NOMO-1 (cell line): ENCODE measurements at regions not wholly inside any gene's neighbourhood (a gene's known extent, or its start where the extent isn't known, plus 50 kb on each side); places are given as distances from the start of the nearest gene placed in this dataset.

Source experiments
- DNase-seq, 2 experiments: peaks; one replicate each; lab custom pipeline; 2025; ENCODE audit not compliant: unreplicated experiment in 2 of 2; lab: John Stamatoyannopoulos, UW

- no peak for DNase-seq
Observed at GRCh38 chr4:10336471-10336870, 120.8 kb downstream of the ZNF518B start.

DNA sequence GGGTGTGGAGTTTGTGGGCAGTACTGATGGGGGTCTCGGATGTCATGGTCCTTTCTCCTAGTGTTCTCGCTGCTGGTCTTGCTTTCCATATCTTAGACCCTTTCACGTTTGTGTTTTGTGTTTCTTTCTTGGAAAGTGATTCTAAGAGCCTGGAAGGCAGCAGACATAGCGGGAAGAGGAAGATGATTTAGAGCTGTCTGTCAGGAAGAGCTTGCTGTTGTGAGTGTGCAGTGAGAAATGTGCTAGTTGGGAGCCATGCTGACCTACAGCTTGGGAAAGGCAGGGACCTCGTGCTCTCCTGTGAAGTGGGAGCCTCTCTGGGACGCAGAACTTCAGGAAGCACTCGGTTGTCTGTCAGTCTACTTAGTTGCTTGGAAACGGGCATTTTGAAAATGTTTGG, 122.2 kb downstream of the ZNF518B start:
- DNase-seq: no peak

DNA sequence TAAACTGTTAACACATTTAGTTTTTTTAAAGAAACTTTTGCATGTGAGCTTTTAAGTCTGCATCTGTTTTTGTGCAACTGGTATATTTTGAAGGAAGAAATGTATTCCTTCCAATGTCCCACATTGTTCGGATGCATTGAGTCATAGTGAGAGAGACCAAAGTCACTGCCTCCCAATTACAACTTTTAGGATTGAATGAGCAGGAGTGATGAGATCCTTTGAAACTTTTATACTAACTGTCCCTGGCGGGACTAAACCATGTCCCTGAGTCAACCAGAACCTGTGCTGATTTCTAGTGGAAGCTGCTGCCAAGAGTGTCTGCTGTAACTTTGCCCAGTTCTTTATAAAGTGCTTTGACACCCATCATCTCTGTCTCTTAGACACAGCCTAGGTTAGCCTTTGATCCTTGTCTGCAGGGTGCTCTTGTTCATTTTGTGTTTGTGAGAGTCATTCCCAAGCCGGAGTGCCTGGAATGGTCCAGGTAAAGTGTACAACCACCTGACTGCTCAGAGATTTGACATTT, 122.7 kb downstream of the ZNF518B start:
- DNase-seq: no peak

GRCh38 chr4:10333942-10334341, 123.3 kb downstream of the ZNF518B start:
- DNase-seq: no peak

DNA sequence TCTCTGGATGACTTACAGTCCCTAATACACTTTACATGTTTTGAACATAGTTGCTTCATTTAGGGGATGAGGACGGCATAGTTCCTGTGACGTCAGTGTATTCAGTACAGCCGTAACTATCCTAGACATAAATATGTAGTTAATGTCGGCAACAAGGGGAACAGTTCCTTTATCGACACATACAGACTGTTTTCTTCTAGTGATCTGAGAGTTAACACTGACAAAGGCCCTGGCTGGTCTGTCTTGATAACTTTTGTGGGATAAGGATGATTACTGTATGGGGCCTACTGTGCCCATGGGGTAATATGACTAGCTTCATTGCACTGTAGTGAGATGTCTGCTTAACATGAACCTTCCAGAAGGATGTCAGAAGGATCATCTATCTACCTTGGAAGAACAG, 131.2 kb downstream of the ZNF518B start:
- no peak for DNase-seq

GRCh38 chr4:10321931-10322330, 135.3 kb downstream of the ZNF518B start:
- no peak for DNase-seq

DNA sequence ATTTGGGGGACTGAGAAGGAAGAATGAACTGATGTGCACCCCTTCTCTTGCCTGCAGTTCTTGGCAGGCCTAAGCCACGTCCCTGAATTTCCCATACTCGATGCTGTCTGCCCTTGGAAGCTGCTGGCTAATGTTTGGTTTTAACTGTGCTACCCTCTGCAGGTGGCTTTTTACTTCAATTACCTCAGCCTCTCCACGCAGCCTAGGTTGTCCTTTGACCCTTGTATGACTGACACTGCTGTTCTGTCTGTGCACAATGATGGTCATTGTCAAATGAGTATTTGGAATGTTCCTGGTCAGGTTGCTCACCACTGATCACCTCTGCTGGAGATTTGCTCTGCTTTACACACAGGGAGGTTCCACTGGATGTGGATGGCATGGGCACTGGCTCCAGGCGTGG, 137.1 kb downstream of the ZNF518B start:
- no peak for DNase-seq

DNA sequence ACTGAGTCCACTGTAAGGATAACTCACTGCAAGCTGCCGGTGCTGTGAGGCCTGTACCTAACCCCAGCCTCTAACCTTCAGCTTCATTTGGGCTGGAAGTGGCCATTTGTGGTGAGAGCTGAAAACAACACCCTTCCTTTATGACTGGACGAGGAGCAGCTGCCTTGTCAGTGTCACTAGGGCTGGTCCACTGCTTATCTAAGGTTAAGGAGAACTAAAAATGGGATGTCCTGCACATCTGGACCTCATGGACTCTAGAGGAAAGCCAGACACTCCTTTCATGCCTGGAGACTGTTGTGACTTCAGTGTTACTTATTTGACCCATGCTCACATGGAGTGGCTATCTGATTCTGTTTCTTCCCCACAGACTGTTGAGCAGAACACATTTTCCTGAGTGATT, 139.9 kb downstream of the ZNF518B start:
- DNase-seq: no peak

DNA sequence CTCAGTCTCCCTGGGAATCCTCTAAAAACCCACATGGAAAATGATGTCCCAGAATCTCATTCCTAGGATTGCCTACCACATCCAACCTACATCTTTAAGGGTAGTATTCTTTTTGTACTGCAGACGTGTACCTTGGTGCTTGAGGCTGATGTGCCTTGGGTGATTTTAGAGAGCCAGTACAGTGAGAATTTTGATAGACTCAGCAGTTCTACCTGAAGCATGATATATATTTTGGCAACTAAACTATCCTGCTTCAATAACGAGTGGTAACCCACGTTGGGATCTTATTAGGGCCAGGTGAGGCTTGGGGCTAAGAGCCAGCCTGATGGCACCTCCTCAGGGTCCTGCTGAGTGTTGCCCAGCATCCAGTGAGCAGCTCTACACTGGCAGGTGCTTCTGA, 140.4 kb downstream of the ZNF518B start:
- no peak for DNase-seq

GRCh38 chr4:10315638-10316037, 141.6 kb downstream of the ZNF518B start:
- no peak for DNase-seq

- DNase-seq: no peak
Observed at GRCh38 chr4:10312568-10312967, 144.7 kb downstream of the ZNF518B start.

DNA sequence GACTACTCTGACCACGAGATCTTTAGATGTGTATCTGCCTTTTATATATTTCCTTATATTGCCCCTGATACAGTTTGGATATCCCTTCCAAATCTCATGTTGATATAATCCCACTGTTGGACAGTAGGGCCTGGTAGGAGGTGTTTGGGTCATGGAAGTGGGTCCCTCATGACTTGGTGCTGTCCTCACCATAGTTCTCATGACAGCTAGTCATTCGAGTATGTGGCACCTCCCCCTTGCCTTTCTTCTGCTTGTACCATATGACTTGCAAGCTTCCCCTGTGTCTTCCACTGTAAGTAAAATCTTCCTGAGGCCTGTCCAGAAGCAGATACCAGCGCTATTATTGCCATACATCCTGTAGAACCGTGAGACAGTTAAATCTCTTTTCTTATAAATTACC, 145.3 kb downstream of the ZNF518B start:
- DNase-seq: no peak

- DNase-seq: no peak
Observed at GRCh38 chr4:10305816-10306215, 151.4 kb downstream of the ZNF518B start.

GRCh38 chr4:10303291-10303690, 153.9 kb downstream of the ZNF518B start:
- no peak for DNase-seq

DNA sequence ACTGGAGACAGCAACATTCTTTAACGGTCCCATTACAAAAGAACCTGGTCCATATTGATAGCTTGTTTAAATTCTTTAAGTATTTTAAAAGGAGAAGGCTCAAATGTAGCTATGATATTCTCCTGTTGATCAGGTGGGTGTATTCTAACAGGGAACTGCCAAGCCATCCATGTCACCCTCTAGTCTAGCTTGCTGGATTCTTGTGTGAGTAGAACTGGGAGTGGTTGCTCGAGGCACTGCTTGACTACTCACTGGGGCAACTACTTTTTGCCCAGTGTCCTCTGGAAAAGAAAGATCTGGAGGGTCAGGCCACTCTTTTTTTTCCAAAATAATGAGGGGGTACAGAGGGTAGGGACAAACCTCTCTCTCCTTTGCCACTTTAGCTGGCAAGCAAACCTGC, 155.1 kb downstream of the ZNF518B start:
- no peak for DNase-seq

DNA sequence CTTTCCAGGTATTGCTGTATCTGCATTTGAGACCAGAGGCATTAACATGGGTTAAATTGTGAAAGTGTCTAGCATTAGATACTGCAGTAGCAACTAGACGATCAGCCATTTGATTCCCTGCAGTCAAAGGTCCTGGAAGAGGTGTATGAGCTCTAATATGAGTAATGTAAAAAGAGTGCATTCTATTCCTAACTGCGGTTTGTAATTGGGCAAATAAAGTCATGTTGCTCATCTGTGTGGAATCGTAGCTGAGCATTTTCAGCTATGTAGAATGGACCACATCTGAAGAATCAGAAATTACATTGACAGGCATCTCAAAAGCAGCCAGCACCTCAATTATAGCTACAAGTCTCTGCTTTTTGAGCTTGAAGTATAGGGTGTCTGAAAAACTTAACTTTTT, 157.6 kb downstream of the ZNF518B start:
- DNase-seq: no peak

GRCh38 chr4:10298681-10299080, 158.5 kb downstream of the ZNF518B start:
- DNase-seq: no peak

DNA sequence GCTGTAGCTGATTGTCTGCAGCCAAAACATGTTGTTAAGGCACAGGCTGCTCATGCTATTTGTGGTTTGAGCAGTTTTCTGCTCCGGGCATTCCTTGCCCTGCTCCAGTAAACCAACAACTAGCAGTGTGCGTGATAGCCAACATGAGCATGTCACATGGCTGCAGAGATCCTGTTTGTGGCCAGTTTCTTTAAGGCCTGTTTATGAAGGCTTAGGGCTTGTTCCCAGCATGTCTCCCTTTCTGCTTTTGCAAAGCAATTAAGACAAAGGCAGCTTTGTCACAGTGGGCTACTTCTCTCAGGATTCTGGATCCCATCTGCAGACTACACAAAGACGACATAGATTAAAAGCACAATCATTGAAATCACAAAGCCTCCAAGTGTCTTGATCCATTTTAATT, 160.5 kb downstream of the ZNF518B start:
- DNase-seq: no peak

DNA sequence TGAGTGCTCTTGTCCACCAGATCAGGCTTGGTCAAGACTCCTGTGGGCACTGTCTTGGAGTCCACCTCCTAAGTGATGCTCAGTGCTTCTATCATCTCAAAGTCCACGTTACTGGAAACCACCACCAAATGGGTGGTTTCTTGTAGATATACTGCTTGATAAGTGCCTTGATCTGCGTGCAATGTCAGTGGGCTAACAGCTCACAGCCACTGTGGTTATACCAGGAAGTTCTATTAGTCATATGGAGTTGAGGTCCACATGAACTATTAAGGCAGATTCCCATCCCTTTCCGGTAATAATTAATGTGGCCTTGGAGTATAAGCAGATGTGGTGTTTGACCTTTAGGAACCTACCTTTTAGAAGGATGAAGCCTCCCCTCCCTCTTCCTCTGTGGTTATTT, 161.9 kb downstream of the ZNF518B start:
- DNase-seq: no peak

DNA sequence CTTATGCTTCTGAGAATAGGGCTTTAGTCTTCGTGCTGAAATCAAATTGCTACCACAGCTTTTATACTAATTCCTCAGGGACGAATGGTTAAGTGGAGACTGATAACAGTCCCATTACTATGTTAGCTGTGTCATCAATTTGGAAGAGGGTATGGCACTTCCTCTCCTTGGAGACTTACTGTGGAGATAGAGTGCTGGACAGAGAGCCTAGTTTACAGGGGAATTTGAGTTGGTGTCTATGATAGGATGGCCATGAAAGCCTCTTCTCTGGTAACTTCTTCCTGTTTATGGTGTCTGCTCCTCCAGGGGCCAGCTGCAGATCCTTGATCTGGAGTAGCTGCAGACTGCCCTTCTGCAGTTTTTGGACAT, 167.7 kb downstream of the ZNF518B start:
- no peak for DNase-seq

DNA sequence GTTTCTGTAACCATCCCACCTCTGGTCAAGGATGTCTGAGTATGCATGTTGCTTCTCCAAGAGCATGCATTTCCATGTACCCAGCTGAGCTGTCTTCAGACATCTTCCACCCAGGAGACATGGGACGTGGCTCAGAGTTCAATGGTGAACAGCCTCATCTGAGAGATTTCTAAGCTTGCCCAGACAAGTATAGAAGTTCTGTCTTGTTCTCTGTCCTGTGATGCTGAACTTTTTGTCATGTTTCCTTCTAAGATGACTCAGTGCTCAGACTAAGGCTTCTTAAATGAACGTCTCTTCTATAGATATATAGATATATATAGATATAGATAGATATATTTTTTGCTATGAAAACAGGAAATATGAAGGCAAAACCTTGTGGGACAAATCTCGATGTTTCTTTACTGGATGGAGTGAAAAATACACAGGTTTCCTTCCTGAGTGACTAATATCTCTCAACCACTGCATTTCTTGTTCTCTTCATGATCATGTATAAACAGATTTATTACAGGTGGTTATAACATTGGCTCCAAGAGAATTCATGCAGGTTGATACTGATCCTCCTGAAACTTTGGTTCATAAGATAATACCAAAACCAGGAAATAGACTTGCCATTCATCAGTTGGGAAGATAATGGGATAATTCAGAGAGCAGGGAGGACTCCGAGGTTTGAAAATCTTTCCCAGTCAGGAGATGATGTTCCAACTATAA, 168.2 kb downstream of the ZNF518B start:
- DNase-seq: no peak

- no peak for DNase-seq
Observed at GRCh38 chr4:10285028-10285427, 168.4 kb upstream of the WDR1 start.

DNA sequence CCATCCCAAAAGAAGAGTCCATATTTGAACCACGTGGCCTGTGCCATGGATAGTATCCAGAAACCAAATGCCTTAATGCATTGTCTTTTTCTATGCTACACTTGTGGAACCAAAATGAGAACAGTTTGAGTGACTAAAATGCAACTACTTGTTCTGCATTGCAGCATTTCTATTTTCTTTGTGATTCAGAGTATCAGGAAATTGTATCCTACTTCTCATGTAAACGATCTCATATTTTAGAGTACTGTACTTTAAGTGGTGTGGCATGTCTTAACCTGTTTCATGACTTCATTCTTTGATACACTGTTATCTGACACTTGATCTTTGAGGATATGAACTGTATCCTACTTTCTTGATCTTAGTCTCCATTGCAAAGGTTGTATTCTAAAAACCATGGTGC, 167.2 kb upstream of the WDR1 start:
- DNase-seq: no peak
